Keratinocyte (primary cell): ENCODE measurements at regions not wholly inside any gene's neighbourhood (a gene's known extent, or its start where the extent isn't known, plus 50 kb on each side); places are given as distances from the start of the nearest gene placed in this dataset.

ENCODE experiments used
- DNase-seq: peaks from one replicate; pipeline ENCODE4 v3.0.0-alpha.2; 2011; ENCODE audit warnings: low read depth, missing footprints, low spot score
- FAIRE-seq: peaks from 2 replicates; lab custom pipeline; 2011; peaks lifted over from hg19 to GRCh38; lab: Jason Lieb, UNC
- H2AFZ ChIP-seq: 2 replicates; pipeline ENCODE4 v1.6.0; 2012; ENCODE audit warnings: low read length, control low read depth, inconsistent platforms; ENCODE audit not compliant: control insufficient read depth
- H3K27ac ChIP-seq: 2 replicates; pipeline ENCODE4 v1.5.1; 2011; ENCODE audit warnings: low read length; ENCODE audit not compliant: control insufficient read depth, insufficient read depth
- H3K27me3 ChIP-seq: 3 replicates; pipeline ENCODE4 v1.6.0; 2011; ENCODE audit warnings: low read length; ENCODE audit not compliant: control insufficient read depth, insufficient read depth; ENCODE audit errors: extremely low read depth
- H3K36me3 ChIP-seq, 2 experiments: 2 replicates in 1 of 2; 3 replicates in 1 of 2; pipeline ENCODE4 v1.5.1; 2011; ENCODE audit warnings: low read length in 2 of 2, mild to moderate bottlenecking in 1 of 2; ENCODE audit not compliant: control insufficient read depth in 2 of 2, insufficient read depth in 2 of 2; ENCODE audit errors: extremely low read depth in 1 of 2
- H3K4me1 ChIP-seq: 3 replicates; pipeline ENCODE4 v1.5.1; 2011; ENCODE audit warnings: low read length; ENCODE audit not compliant: control insufficient read depth, insufficient read depth; ENCODE audit errors: extremely low read depth
- H3K4me2 ChIP-seq: 3 replicates; pipeline ENCODE4 v1.6.0; 2011; ENCODE audit warnings: low read depth, low read length; ENCODE audit not compliant: control insufficient read depth, insufficient read depth; ENCODE audit errors: extremely low read depth
- H3K4me3 ChIP-seq, 3 experiments: fragments of 200-600 bp in 1 of 3; sonication (generic) in 1 of 3; 2 replicates in 2 of 3; 3 replicates in 1 of 3; pipeline ENCODE4 v1.5.1; 2011 to 2016; ENCODE audit warnings: low read length in 3 of 3, mild to moderate bottlenecking in 3 of 3, control low read depth in 2 of 3, inconsistent platforms in 1 of 3, low read depth in 1 of 3, mixed read lengths in 1 of 3, mixed run types in 1 of 3, moderate library complexity in 1 of 3; ENCODE audit not compliant: control insufficient read depth in 2 of 3, insufficient read depth in 2 of 3; ENCODE audit errors: extremely low read depth in 1 of 3
- H3K79me2 ChIP-seq: 2 replicates; pipeline ENCODE4 v1.6.0; 2012; ENCODE audit warnings: low read length; ENCODE audit not compliant: control insufficient read depth, insufficient read depth
- H3K9ac ChIP-seq: 3 replicates; pipeline ENCODE4 v1.6.0; 2011; ENCODE audit warnings: low read length; ENCODE audit not compliant: control insufficient read depth, insufficient read depth; ENCODE audit errors: extremely low read depth
- H3K9me1 ChIP-seq: 3 replicates; pipeline ENCODE4 v1.6.0; 2011; ENCODE audit warnings: low read length; ENCODE audit not compliant: control insufficient read depth, insufficient read depth; ENCODE audit errors: extremely low read depth
- H3K9me3 ChIP-seq: 2 replicates; pipeline ENCODE4 v1.5.1; 2012; ENCODE audit warnings: low read depth, low read length; ENCODE audit not compliant: control insufficient read depth
- H4K20me1 ChIP-seq: 3 replicates; pipeline ENCODE4 v1.6.0; 2011; ENCODE audit warnings: low read length; ENCODE audit not compliant: control insufficient read depth, insufficient read depth; ENCODE audit errors: extremely low read depth
- EZH2 ChIP-seq: IDR thresholded peaks from one replicate; pipeline ENCODE4 v1.6.1; 2012; ENCODE audit warnings: inconsistent platforms, mild to moderate bottlenecking, low read length, moderate library complexity
- dilution Hi-C: fragments of 300-500 bp; cut with MboI; formaldehyde crosslinking; loops from one replicate; pipeline ENCODE4 v1.7.0; 2020; ENCODE audit warnings: low sequenced_read_pairs; ENCODE audit not compliant: extremely low pct_ligation_motif_present
- small RNA-seq, 3 experiments: library from RNA; depleted of rRNA; stranded (forward); fragments of <200 nt; gene quantifications; one replicate each; pipeline ENCODE3, GENCODE V24; 2012; ENCODE audit warnings: low read depth in 3 of 3, low replicate concordance in 1 of 3; ENCODE audit not compliant: insufficient read length in 3 of 3
- TF ChIP-seq, protein P1 (sequence below), 3 experiments: IDR thresholded peaks in 1 of 3; conservative IDR thresholded peaks in 1 of 3; optimal IDR thresholded peaks in 1 of 3; 2 replicates in 2 of 3; 3 replicates in 1 of 3; pipeline versions ENCODE3 to v1.5.1; 2011; ENCODE audit warnings: low read length in 3 of 3, mild to moderate bottlenecking in 3 of 3, moderate library complexity in 2 of 3, control low read depth in 1 of 3, inconsistent platforms in 1 of 3; ENCODE audit not compliant: insufficient read depth in 2 of 3; ENCODE audit errors: extremely low read depth in 1 of 3

- FAIRE-seq: no peak
- dilution Hi-C loops: no loop called here
Observed at GRCh38 chr1:90100566-90100965, 105.7 kb downstream of the ZNF326 start.

DNA sequence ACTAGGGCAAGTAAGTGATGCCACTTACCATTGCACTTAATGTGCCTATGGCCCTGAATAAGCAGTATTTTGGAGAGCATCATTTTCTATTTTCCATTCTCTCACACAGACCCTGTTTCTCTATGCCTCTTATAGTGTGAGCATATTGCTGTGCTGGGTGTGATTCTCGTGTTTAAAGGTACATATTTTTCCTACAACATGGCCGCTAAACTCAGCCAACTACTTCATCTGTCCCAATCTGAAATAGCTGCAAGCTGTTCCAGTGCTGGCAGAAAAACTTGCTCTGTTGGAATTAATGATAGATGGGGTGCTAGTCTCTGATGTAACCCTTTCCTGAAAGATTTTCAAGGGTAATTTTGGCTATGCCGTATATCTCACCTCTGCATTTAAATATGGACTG, 97.5 kb downstream of the ZNF326 start:
- Histone ChIP-seq H3K79me2 (no peaks in the 10 kb centered on the region), H3K4me3 (no peak overlapping the region), H3K9ac (no peak overlapping the region), H3K4me1 (no peaks in the 10 kb centered on the region), H3K36me3 (no peaks in the 10 kb centered on the region), H3K9me1 (no peaks in the 10 kb centered on the region), H2AFZ (no peak overlapping the region), H3K9me3 (no peaks in the 10 kb centered on the region), H3K27ac (no peak overlapping the region), H4K20me1 (no peaks in the 10 kb centered on the region), H3K27me3 (peaks cover 15% of the 10 kb centered on the region), H3K4me2 (no peak overlapping the region)
- dilution Hi-C loops: no loop called here
- FAIRE-seq (no peak), DNase-seq (no peak)
- TF ChIP-seq, protein P1, sequence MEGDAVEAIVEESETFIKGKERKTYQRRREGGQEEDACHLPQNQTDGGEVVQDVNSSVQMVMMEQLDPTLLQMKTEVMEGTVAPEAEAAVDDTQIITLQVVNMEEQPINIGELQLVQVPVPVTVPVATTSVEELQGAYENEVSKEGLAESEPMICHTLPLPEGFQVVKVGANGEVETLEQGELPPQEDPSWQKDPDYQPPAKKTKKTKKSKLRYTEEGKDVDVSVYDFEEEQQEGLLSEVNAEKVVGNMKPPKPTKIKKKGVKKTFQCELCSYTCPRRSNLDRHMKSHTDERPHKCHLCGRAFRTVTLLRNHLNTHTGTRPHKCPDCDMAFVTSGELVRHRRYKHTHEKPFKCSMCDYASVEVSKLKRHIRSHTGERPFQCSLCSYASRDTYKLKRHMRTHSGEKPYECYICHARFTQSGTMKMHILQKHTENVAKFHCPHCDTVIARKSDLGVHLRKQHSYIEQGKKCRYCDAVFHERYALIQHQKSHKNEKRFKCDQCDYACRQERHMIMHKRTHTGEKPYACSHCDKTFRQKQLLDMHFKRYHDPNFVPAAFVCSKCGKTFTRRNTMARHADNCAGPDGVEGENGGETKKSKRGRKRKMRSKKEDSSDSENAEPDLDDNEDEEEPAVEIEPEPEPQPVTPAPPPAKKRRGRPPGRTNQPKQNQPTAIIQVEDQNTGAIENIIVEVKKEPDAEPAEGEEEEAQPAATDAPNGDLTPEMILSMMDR (optimal IDR thresholded peaks at IDR 0.05 in 1 of 3, IDR thresholded peaks at IDR 0.05 in 1 of 3, conservative IDR thresholded peaks at IDR 0.05 in 1 of 3; ENCODE audit: extremely low read depth in 1 of 3, insufficient read depth in 2 of 3, low read length in 3 of 3): no peak
- no peak for TF ChIP-seq EZH2

More at GRCh38 chr1:90100566-90100965, 105.7 kb downstream of the ZNF326 start:
- H4K20me1 ChIP-seq: no peaks in the 10 kb centered on the region
- H3K9me3 ChIP-seq: no peaks in the 10 kb centered on the region
- no peak overlapping the region for H2AFZ ChIP-seq
- H3K9ac ChIP-seq: no peak overlapping the region
- no peaks in the 10 kb centered on the region for H3K36me3 ChIP-seq
- TF ChIP-seq, protein P1 (optimal IDR thresholded peaks at IDR 0.05 in 1 of 3, IDR thresholded peaks at IDR 0.05 in 1 of 3, conservative IDR thresholded peaks at IDR 0.05 in 1 of 3; ENCODE audit: extremely low read depth in 1 of 3, insufficient read depth in 2 of 3, low read length in 3 of 3): no peak
- TF ChIP-seq EZH2: no peak
- no peak for DNase-seq
- no peak overlapping the region for H3K4me3 ChIP-seq
- H3K27me3 ChIP-seq: peaks cover 4% of the 10 kb centered on the region
- no peaks in the 10 kb centered on the region for H3K79me2 ChIP-seq
- no peak overlapping the region for H3K4me2 ChIP-seq
- H3K4me1 ChIP-seq: no peaks in the 10 kb centered on the region
- H3K9me1 ChIP-seq: no peaks in the 10 kb centered on the region
- no peak overlapping the region for H3K27ac ChIP-seq

Small RNA genes lying in the stretch of these regions (small RNA-seq; reads per million reads assigned to genes)
- gene RNU6-695P: 0 to 0.13 (median 0) reads per million in 3 experiments
